Liver (tissue), 8 donors: ENCODE measurements at regions not wholly inside any gene's neighbourhood (a gene's known extent, or its start where the extent isn't known, plus 50 kb on each side); places are given as distances from the start of the nearest gene placed in this dataset.
A peak's percentile ranks its signal among the peaks of the same experiment; 100 is the strongest.

Experiments used
- DNase-seq: peaks from one replicate; pipeline ENCODE4 v3.0.0-alpha.2; 2017; ENCODE audit warnings: low spot score
- H3K27ac ChIP-seq, 2 donors: one replicate each; pipeline ENCODE4 v1.7.0; 2013; ENCODE audit warnings: inconsistent platforms in 2 of 2, low read length in 2 of 2, control low read depth in 1 of 2, low read depth in 1 of 2, mild to moderate bottlenecking in 1 of 2
- H3K27me3 ChIP-seq, 4 donors: one replicate each; pipeline versions ENCODE4 v1.6.1 to v1.7.0; 2013; ENCODE audit warnings: low read length in 3 of 4, inconsistent platforms in 1 of 4, mild to moderate bottlenecking in 1 of 4, moderate library complexity in 1 of 4; ENCODE audit not compliant: control insufficient read depth in 4 of 4, insufficient read depth in 4 of 4
- H3K36me3 ChIP-seq, 4 donors: one replicate each; pipeline versions ENCODE4 v1.6.1 to v1.7.0; 2013; ENCODE audit warnings: low read length in 3 of 4, mild to moderate bottlenecking in 3 of 4, low read depth in 1 of 4, moderate library complexity in 1 of 4; ENCODE audit not compliant: control insufficient read depth in 4 of 4, insufficient read depth in 3 of 4
- H3K4me1 ChIP-seq, 4 donors: one replicate each; pipeline versions ENCODE4 v1.6.1 to v1.7.0; 2013; ENCODE audit warnings: low read length in 3 of 4, mild to moderate bottlenecking in 3 of 4, moderate library complexity in 1 of 4; ENCODE audit not compliant: control insufficient read depth in 4 of 4, insufficient read depth in 4 of 4
- H3K4me3 ChIP-seq, 3 donors: one replicate each; pipeline versions ENCODE4 v1.6.1 to v1.7.0; 2013; ENCODE audit warnings: low read length in 3 of 3, control low read depth in 1 of 3, low read depth in 1 of 3, mild to moderate bottlenecking in 1 of 3
- H3K9ac ChIP-seq, 2 donors: one replicate each; pipeline ENCODE4 v1.7.0; 2013; ENCODE audit warnings: low read length in 2 of 2, mild to moderate bottlenecking in 2 of 2, moderate library complexity in 2 of 2, control low read depth in 1 of 2, low read depth in 1 of 2
- H3K9me3 ChIP-seq, 4 donors: one replicate each; pipeline versions ENCODE4 v1.6.1 to v1.7.0; 2013; ENCODE audit warnings: low read length in 3 of 4; ENCODE audit not compliant: control insufficient read depth in 4 of 4
- FOXA1 ChIP-seq: IDR thresholded peaks from 2 replicates; pipeline ENCODE4 v1.6.1; 2016; ENCODE audit warnings: antibody characterized with exemption
- FOXA2 ChIP-seq: IDR thresholded peaks from 2 replicates; pipeline ENCODE4 v1.6.1; 2016; ENCODE audit warnings: antibody characterized with exemption
- GABPA ChIP-seq, 2 donors: IDR thresholded peaks in 1 of 2; conservative IDR thresholded peaks in 1 of 2; 2 replicates each; pipeline ENCODE4 v1.6.1; 2016; ENCODE audit warnings: antibody characterized with exemption in 2 of 2, mild to moderate bottlenecking in 1 of 2, moderate library complexity in 1 of 2
- HNF4A ChIP-seq, 2 donors: conservative IDR thresholded peaks; 2 replicates each; pipeline ENCODE4 v1.6.1; 2016; ENCODE audit warnings: antibody characterized with exemption in 2 of 2, mild to moderate bottlenecking in 2 of 2
- HNF4G ChIP-seq: IDR thresholded peaks from 2 replicates; pipeline ENCODE4 v1.6.1; 2016; ENCODE audit warnings: antibody characterized with exemption
- JUND ChIP-seq, 2 donors: IDR thresholded peaks; 2 replicates each; pipeline ENCODE4 v1.6.1; 2016; ENCODE audit warnings: antibody characterized with exemption in 2 of 2
- NR2F2 ChIP-seq: IDR thresholded peaks from 2 replicates; pipeline ENCODE4 v1.6.1; 2016; ENCODE audit warnings: antibody characterized with exemption
- RAD21 ChIP-seq, 2 donors: IDR thresholded peaks; 2 replicates each; pipeline ENCODE4 v1.6.1; 2016; ENCODE audit warnings: antibody characterized with exemption in 2 of 2, mild to moderate bottlenecking in 2 of 2
- RXRA ChIP-seq, 2 donors: IDR thresholded peaks; 2 replicates each; pipeline ENCODE4 v1.6.1; 2017 to 2018; ENCODE audit warnings: antibody characterized with exemption in 2 of 2, mild to moderate bottlenecking in 1 of 2
- SP1 ChIP-seq: IDR thresholded peaks from 2 replicates; pipeline ENCODE4 v1.6.1; 2018; ENCODE audit warnings: antibody characterized with exemption, mild to moderate bottlenecking
- TAF1 ChIP-seq: conservative IDR thresholded peaks from 2 replicates; pipeline ENCODE4 v1.6.1; 2016; ENCODE audit warnings: antibody characterized with exemption, mild to moderate bottlenecking
- YY1 ChIP-seq: IDR thresholded peaks from 2 replicates; pipeline ENCODE4 v1.6.1; 2016; ENCODE audit warnings: antibody characterized with exemption, mild to moderate bottlenecking
- ZBTB33 ChIP-seq: IDR thresholded peaks from 2 replicates; pipeline ENCODE4 v1.6.1; 2016; ENCODE audit warnings: antibody characterized with exemption
- WGBS: extraction: QIAGEN DNeasy Blood & Tissue Kit; methylation state at CpG from one replicate; pipeline ENCODE4 v1.1.7; 2013; 5-methylcytosine and 5-hydroxymethylcytosine counted together
- TF ChIP-seq, protein P1 (sequence below): fragments of 150-350 bp; IDR thresholded peaks from 2 replicates; pipeline ENCODE4 v1.5.1; 2017; ENCODE audit warnings: improper control_type of control experiment, low read depth, low read length; ENCODE audit not compliant: missing input control
- TF ChIP-seq, protein P2 (sequence below): IDR thresholded peaks from 2 replicates; pipeline ENCODE4 v1.6.1; 2016; ENCODE audit warnings: antibody characterized with exemption, mild to moderate bottlenecking
- donor health status: healthy.
- donor health status: healthy.
- donor health status: healthy.
- donor health status: healthy.
- donor health status: healthy.

GRCh38 chr1:240691501-240691900 is 79.5 kb upstream of the GREM2 start:
- Histone ChIP-seq H3K9ac (no peak overlapping the region), H3K4me1 (peaks cover 0 to 8% (median 6%) of the 10 kb centered on the region in 4 donors), H3K4me3 (peak overlapping the region; percentile 7 to 15 (median 8)), H3K36me3 (no peaks in the 10 kb centered on the region), H3K9me3 (no peaks in the 10 kb centered on the region), H3K27me3 (no peaks in the 10 kb centered on the region), H3K27ac (no peak overlapping the region)
- 43% methylated on average over 5 of the region's 5 CpGs for WGBS
- TF ChIP-seq JUND (IDR thresholded peaks at IDR 0.05) (no peak), HNF4G (no peak), YY1 (no peak), FOXA2 (no peak), HNF4A (conservative IDR thresholded peaks at IDR 0.05) (no peak), RAD21 (IDR thresholded peaks at IDR 0.05) (no peak), NR2F2 (no peak), GABPA (IDR thresholded peaks at IDR 0.05 in 1 of 2, conservative IDR thresholded peaks at IDR 0.05 in 1 of 2) (no peak), RXRA (IDR thresholded peaks at IDR 0.05) (no peak)
- TF ChIP-seq, protein P1, sequence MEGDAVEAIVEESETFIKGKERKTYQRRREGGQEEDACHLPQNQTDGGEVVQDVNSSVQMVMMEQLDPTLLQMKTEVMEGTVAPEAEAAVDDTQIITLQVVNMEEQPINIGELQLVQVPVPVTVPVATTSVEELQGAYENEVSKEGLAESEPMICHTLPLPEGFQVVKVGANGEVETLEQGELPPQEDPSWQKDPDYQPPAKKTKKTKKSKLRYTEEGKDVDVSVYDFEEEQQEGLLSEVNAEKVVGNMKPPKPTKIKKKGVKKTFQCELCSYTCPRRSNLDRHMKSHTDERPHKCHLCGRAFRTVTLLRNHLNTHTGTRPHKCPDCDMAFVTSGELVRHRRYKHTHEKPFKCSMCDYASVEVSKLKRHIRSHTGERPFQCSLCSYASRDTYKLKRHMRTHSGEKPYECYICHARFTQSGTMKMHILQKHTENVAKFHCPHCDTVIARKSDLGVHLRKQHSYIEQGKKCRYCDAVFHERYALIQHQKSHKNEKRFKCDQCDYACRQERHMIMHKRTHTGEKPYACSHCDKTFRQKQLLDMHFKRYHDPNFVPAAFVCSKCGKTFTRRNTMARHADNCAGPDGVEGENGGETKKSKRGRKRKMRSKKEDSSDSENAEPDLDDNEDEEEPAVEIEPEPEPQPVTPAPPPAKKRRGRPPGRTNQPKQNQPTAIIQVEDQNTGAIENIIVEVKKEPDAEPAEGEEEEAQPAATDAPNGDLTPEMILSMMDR, result no peak
- DNase-seq, result no peak

DNA sequence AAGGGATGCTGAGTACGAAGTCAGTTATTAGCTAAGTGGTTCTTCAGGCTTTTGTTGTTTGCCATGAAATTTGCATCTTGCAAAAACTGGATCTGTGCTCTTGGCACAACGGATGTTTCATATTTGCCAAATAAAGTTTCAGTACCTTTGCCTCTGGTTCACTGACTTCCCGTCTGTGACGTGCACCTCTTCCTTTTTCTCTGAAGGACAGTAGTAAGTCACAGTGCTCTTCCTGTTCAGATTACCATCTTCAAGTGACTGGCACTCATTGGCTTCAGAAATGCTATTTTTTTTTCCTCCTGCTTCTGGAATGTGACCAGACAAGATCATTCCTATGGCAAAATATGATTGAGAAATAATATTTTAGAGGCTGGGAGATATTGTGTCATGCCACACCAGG is 75.9 kb upstream of the GREM2 start:
- 37% methylated on average over 4 of the region's 4 CpGs for WGBS
- H3K27ac ChIP-seq, result no peak overlapping the region

More for the DNA sequence above, 75.9 kb upstream of the GREM2 start:
- no peaks in the 10 kb centered on the region for H3K27me3 ChIP-seq
- peaks cover 0 to 8% (median 6%) of the 10 kb centered on the region in 4 donors for H3K4me1 ChIP-seq
- no peaks in the 10 kb centered on the region for H3K36me3 ChIP-seq
- H3K9me3 ChIP-seq, result no peaks in the 10 kb centered on the region
- H3K9ac ChIP-seq, result no peak overlapping the region
- DNase-seq, result no peak
- no peak overlapping the region for H3K4me3 ChIP-seq
- TF ChIP-seq JUND (IDR thresholded peaks at IDR 0.05) (no peak), FOXA1 (no peak), NR2F2 (no peak), HNF4G (no peak), GABPA (IDR thresholded peaks at IDR 0.05 in 1 of 2, conservative IDR thresholded peaks at IDR 0.05 in 1 of 2) (no peak), HNF4A (conservative IDR thresholded peaks at IDR 0.05) (no peak), TAF1 (no peak), FOXA2 (no peak), RAD21 (IDR thresholded peaks at IDR 0.05) (no peak), SP1 (no peak), YY1 (no peak), ZBTB33 (no peak)
- TF ChIP-seq, protein P1, result no peak
- TF ChIP-seq, protein P2, sequence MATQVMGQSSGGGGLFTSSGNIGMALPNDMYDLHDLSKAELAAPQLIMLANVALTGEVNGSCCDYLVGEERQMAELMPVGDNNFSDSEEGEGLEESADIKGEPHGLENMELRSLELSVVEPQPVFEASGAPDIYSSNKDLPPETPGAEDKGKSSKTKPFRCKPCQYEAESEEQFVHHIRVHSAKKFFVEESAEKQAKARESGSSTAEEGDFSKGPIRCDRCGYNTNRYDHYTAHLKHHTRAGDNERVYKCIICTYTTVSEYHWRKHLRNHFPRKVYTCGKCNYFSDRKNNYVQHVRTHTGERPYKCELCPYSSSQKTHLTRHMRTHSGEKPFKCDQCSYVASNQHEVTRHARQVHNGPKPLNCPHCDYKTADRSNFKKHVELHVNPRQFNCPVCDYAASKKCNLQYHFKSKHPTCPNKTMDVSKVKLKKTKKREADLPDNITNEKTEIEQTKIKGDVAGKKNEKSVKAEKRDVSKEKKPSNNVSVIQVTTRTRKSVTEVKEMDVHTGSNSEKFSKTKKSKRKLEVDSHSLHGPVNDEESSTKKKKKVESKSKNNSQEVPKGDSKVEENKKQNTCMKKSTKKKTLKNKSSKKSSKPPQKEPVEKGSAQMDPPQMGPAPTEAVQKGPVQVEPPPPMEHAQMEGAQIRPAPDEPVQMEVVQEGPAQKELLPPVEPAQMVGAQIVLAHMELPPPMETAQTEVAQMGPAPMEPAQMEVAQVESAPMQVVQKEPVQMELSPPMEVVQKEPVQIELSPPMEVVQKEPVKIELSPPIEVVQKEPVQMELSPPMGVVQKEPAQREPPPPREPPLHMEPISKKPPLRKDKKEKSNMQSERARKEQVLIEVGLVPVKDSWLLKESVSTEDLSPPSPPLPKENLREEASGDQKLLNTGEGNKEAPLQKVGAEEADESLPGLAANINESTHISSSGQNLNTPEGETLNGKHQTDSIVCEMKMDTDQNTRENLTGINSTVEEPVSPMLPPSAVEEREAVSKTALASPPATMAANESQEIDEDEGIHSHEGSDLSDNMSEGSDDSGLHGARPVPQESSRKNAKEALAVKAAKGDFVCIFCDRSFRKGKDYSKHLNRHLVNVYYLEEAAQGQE, result no peak
